Immature natural killer cell (primary cell): ENCODE measurements at regions not wholly inside any gene's neighbourhood (a gene's known extent, or its start where the extent isn't known, plus 50 kb on each side); places are given as distances from the start of the nearest gene placed in this dataset.

Source experiments
- DNase-seq, 3 donors: peaks; one replicate each; pipeline ENCODE4 v3.0.0; 2022; ENCODE audit warnings: mixed read lengths in 1 of 3
- H3K27ac Mint-ChIP-seq, 6 donors: one replicate each; pipeline ENCODE4 v1.8.0; 2020; ENCODE audit warnings: mixed read lengths in 6 of 6, mild to moderate bottlenecking in 5 of 6, inconsistent platforms in 4 of 6, moderate library complexity in 3 of 6
- H3K27me3 Mint-ChIP-seq, 3 donors: one replicate each; pipeline ENCODE4 v1.8.0; 2020 to 2021; ENCODE audit warnings: low read depth in 3 of 3, mild to moderate bottlenecking in 3 of 3, mixed read lengths in 3 of 3, moderate library complexity in 3 of 3, inconsistent platforms in 1 of 3
- H3K36me3 Mint-ChIP-seq, 3 donors: one replicate each; pipeline ENCODE4 v1.8.0; 2020; ENCODE audit warnings: mixed read lengths in 3 of 3, inconsistent platforms in 2 of 3, mild to moderate bottlenecking in 2 of 3
- H3K4me1 Mint-ChIP-seq, 2 donors: one replicate each; pipeline ENCODE4 v1.8.0; 2020; ENCODE audit warnings: inconsistent platforms in 2 of 2, mild to moderate bottlenecking in 2 of 2, mixed read lengths in 2 of 2, moderate library complexity in 1 of 2
- H3K4me3 Mint-ChIP-seq, 5 donors: one replicate each; pipeline ENCODE4 v1.8.0; 2020; ENCODE audit warnings: mild to moderate bottlenecking in 5 of 5, mixed read lengths in 5 of 5, inconsistent platforms in 3 of 5, moderate library complexity in 3 of 5
- H3K9me3 Mint-ChIP-seq, 6 donors: one replicate each; pipeline ENCODE4 v1.8.0; 2020; ENCODE audit warnings: mild to moderate bottlenecking in 6 of 6, mixed read lengths in 6 of 6, inconsistent platforms in 4 of 6, moderate library complexity in 3 of 6

DNA sequence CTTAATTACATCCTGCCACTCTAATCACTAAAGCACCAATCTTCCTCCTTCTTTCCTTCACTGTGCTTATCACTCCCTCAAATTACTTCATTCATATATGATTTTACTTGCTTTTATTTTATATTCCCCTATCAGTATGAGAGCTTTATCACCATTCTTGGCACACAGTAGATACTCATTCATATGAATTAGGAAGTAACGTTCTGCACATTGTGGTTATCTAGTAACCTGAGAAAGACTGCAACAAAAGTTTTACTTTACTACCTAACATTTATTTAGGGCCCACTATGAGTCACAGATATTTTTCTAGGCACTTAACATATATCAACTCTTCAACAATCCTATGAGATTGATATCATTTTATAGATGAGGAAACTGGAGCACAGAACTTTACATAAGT lies 1559.9 kb upstream of the TENM4 start:
- H3K4me3 Mint-ChIP-seq: no peak overlapping the region

DNA sequence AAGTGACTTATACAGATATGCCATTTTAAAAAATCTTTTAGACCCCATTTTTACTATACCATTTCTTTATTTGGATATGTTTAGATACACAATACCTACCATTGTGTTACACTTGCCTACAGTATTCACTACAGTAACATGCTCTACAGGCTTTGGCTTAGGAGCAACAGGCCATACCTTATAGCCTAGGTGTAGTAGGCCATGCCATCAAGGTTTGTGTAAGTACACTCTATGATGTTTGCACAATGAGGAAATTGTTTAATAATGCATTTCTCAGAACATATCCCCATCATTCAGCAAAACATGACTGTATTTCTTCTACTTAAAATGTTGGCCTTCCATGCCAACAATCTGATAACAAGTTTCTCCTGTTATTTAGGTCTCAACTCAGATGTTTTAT lies 1559.5 kb upstream of the TENM4 start:
- Mint-ChIP-seq H3K36me3 (no peaks in the 10 kb centered on the region), H3K4me3 (no peak overlapping the region), H3K27me3 (peaks cover 0 to 2% (median 0%) of the 10 kb centered on the region in 3 donors), H3K27ac (no peak overlapping the region), H3K4me1 (no peaks in the 10 kb centered on the region), H3K9me3 (peaks cover 6 to 27% (median 15%) of the 10 kb centered on the region in 6 donors)
- no peak for DNase-seq

More for the DNA sequence above, 1559.9 kb upstream of the TENM4 start:
- Mint-ChIP-seq H3K27me3 (peaks cover 0 to 2% (median 0%) of the 10 kb centered on the region in 3 donors), H3K9me3 (peaks cover 6 to 27% (median 13%) of the 10 kb centered on the region in 6 donors), H3K36me3 (no peaks in the 10 kb centered on the region), H3K4me1 (no peaks in the 10 kb centered on the region), H3K27ac (no peak overlapping the region)
- DNase-seq: no peak

DNA sequence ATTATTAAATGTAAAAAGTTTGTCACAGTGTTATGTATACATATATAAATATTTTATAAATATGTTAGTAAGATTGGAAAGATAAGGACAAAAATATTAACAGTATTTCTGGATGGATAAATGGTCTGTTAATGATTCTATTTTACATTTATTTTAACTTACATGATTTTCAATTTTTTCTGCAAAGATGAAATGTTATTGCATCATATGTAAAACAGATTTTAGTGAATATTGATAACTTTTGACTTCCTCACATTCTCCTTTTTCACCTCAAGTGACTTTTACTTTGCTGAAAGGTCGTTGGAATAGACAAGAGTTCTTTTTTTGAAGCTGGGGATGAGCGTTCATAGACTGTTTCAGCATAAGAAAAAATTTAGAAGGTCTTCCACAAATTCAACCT lies 1554.7 kb upstream of the TENM4 start:
- no peak for DNase-seq
- no peaks in the 10 kb centered on the region for H3K4me1 Mint-ChIP-seq
- H3K27ac Mint-ChIP-seq: no peak overlapping the region
- no peaks in the 10 kb centered on the region for H3K36me3 Mint-ChIP-seq
- H3K9me3 Mint-ChIP-seq: peaks cover 5 to 45% (median 20%) of the 10 kb centered on the region in 6 donors
- no peak overlapping the region for H3K4me3 Mint-ChIP-seq
- peaks cover 0 to 3% (median 0%) of the 10 kb centered on the region in 3 donors for H3K27me3 Mint-ChIP-seq

DNA sequence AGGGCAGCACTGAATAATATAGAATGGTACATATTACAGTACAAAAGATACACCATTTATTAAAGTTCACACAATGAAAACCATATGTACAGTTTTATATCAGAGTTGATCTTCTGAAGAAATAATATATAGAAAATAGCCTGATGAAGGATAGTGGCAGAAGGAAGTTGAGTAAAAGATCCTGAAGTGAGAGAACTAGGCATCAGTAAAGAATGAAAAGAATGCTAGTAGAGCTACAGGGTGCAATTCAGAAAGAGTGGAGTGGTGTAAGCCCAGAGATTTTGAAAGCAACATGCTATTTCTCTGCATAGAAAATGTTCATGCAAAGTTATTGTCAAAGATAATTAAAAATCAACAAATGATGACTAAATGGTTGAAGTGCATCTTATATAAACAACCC lies 1552.7 kb upstream of the TENM4 start:
- Mint-ChIP-seq H3K27me3 (peaks cover 0 to 3% (median 0%) of the 10 kb centered on the region in 3 donors), H3K9me3 (peaks cover 13 to 51% (median 22%) of the 10 kb centered on the region in 6 donors), H3K4me1 (no peaks in the 10 kb centered on the region), H3K4me3 (no peak overlapping the region), H3K36me3 (peaks cover 0 to 3% (median 0%) of the 10 kb centered on the region in 3 donors), H3K27ac (no peak overlapping the region)
- no peak for DNase-seq

DNA sequence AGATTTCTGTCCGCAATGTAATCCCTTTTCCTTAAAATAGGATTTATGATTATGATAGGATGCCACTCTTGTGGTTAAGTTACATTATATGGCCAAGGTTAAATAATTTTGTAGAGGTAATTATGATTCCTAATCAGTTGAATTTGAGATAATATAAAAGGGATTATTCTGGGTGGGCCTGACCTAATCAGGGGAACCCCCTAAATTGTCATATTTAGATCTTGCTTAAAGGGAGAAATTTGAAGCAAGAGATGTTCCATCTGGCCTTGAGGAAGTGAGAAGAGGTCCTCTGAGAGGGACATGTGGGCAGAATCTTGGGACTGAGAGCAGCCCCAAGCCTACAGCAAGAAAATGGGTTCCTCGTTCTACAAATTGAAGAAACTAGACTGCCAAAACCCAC lies 1550.1 kb upstream of the TENM4 start:
- Mint-ChIP-seq H3K27me3 (peaks cover 0 to 2% (median 0%) of the 10 kb centered on the region in 3 donors), H3K27ac (no peak overlapping the region), H3K9me3 (peaks cover 8 to 60% (median 18%) of the 10 kb centered on the region in 6 donors), H3K4me3 (no peak overlapping the region), H3K4me1 (no peaks in the 10 kb centered on the region), H3K36me3 (peaks cover 0 to 3% (median 0%) of the 10 kb centered on the region in 3 donors)
- DNase-seq: no peak

DNA sequence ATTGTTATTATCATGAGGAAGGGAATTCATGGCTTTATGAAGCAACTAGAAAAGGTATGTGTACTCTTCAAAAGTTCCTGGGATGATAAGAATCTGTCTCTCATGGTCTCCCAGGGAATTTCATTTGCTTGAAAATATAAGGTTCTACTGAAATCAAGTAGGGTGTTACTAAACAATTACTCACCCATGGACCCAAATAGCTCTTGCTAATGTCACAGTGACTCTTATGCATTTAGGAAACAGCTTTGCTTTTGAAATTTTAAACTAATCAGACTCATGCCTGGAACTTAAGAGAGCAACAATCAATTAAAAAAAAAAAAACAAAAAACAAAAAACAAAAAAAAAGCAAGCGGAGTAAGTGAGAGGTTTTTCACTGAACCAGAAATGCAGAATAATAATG lies 1546.3 kb upstream of the TENM4 start:
- DNase-seq: no peak
- no peak overlapping the region for H3K27ac Mint-ChIP-seq

DNA sequence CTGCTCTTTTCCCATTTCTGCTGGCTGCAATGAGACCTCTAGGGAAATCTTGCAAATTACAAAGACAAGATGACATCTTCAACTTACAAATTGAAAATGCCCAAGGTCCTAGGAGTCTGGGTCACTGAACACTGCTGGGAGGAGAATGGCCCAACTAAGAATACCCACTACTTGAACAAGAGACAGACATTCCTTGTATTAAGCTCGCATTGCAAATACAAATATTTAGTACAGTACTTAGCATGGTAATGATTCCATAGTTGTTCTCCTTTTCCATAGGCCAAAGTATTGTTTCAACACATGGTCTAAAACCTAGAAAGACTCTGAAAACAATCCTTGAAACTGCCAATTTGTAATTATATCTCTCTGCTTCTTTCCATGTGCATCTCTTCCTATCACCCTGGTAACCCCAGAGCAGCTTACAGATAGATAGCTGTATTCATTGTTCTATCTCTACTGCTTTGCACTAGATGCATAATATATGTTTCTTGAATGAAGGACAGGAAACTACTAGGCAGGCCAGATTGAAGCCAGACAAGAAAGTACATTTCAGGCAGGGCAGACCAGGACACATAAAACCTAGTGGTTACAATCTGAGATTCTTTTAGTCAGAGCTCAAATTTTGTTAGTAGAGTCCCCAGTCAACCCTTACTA lies 1545.7 kb upstream of the TENM4 start:
- H3K27ac Mint-ChIP-seq: no peak overlapping the region
- no peak for DNase-seq
- H3K9me3 Mint-ChIP-seq: peaks cover 12 to 66% (median 27%) of the 10 kb centered on the region in 6 donors
- H3K4me1 Mint-ChIP-seq: no peaks in the 10 kb centered on the region
- peaks cover 0 to 7% (median 0%) of the 10 kb centered on the region in 3 donors for H3K27me3 Mint-ChIP-seq
- peaks cover 0 to 3% (median 0%) of the 10 kb centered on the region in 3 donors for H3K36me3 Mint-ChIP-seq
- H3K4me3 Mint-ChIP-seq: no peak overlapping the region

More for the DNA sequence above, 1546.3 kb upstream of the TENM4 start:
- no peak overlapping the region for H3K4me3 Mint-ChIP-seq
- peaks cover 0 to 3% (median 0%) of the 10 kb centered on the region in 3 donors for H3K36me3 Mint-ChIP-seq
- peaks cover 0 to 7% (median under 1%) of the 10 kb centered on the region in 3 donors for H3K27me3 Mint-ChIP-seq
- H3K9me3 Mint-ChIP-seq: peaks cover 11 to 68% (median 25%) of the 10 kb centered on the region in 6 donors
- no peaks in the 10 kb centered on the region for H3K4me1 Mint-ChIP-seq

DNA sequence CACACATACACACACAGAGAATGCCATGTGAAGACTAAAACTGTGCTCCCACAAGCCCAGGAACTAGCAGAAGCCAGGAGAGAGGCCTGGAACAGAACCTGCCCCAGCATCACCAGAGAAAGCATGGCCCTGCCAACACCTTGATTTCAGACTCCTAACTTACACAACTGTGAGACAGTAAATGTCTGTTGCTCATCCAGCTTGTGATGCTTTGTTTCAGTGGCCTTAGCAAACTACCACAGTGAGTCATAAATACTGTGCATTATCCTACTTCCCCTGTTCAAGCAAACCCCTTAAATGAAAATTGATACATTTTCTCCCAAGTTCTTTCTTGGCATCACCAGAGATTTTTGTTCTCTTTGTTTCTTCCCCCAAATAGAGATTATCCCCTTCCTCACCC lies 1539.4 kb upstream of the TENM4 start:
- H3K36me3 Mint-ChIP-seq: no peaks in the 10 kb centered on the region
- no peak overlapping the region for H3K27ac Mint-ChIP-seq
- no peak overlapping the region for H3K4me3 Mint-ChIP-seq
- H3K27me3 Mint-ChIP-seq: peaks cover 0 to 7% (median 0%) of the 10 kb centered on the region in 3 donors
- H3K9me3 Mint-ChIP-seq: peaks cover 6 to 61% (median 23%) of the 10 kb centered on the region in 6 donors
- H3K4me1 Mint-ChIP-seq: no peaks in the 10 kb centered on the region
- no peak for DNase-seq

DNA sequence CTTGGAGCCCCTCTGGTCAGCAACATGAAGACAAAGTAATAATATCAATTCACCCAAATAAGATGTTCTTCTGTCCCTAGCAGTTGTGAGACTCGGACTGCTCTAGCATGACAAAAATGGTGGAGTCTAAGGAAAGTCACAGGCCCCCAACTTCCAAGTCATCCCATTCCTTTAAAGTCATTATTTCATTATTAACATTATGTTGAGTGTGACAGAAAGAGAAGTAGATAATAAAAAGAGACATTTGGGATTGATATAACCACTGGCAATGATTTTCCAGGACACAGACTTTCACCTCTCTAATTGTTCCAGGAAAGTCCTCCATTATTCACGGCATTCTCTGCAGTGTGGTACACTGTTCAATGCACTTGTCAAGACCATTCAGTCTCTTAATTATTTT lies 1533.0 kb upstream of the TENM4 start:
- Mint-ChIP-seq H3K4me3 (no peak overlapping the region), H3K27ac (no peak overlapping the region), H3K9me3 (peaks cover 4 to 46% (median 16%) of the 10 kb centered on the region in 6 donors), H3K27me3 (no peaks in the 10 kb centered on the region), H3K36me3 (no peaks in the 10 kb centered on the region), H3K4me1 (no peaks in the 10 kb centered on the region)
- no peak for DNase-seq

DNA sequence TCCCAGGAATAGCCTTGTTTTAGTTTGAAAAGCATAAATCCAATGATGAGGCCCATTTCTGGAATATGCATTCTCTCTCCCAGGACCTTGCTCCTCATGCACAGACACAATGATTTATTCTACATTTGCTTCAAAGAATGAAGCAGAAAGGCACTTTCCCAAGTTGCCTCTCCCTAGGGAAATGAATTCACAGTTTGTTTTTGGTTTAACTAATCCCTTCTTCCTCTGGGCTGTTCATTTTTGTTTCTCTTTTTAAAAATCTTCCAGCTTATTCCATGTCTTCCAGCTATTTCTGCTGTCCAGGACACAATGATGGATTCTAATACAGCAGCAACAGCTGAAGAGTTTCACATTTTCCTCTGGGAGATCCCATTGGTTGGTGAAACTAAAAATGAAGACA lies 1529.2 kb upstream of the TENM4 start:
- H3K27ac Mint-ChIP-seq: no peak overlapping the region

DNA sequence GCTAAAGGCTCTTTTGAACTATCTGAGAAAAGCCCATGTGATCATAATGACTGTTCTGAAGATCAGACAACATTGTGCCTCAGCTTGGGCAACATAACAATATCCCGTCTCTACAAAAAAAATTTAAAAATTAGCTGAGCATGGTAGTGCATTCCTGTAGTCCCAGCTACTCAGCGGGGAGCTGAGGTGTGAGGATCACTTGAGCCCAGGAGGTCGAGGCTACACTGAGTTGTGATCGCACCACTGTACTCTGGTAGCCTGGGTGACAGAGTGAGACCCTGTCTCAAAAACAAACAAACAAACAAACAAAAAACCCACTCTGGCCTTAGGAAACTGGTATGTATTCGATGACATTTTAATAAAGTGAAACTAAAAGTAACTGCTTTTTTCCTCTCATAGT lies 1526.8 kb upstream of the TENM4 start:
- Mint-ChIP-seq H3K27ac (no peak overlapping the region), H3K4me1 (no peaks in the 10 kb centered on the region), H3K4me3 (no peak overlapping the region), H3K9me3 (peaks cover 16 to 58% (median 35%) of the 10 kb centered on the region in 6 donors), H3K27me3 (no peaks in the 10 kb centered on the region), H3K36me3 (peaks cover 0 to 4% (median 4%) of the 10 kb centered on the region in 3 donors)
- DNase-seq: no peak

More for the DNA sequence above, 1529.2 kb upstream of the TENM4 start:
- Mint-ChIP-seq H3K27me3 (no peaks in the 10 kb centered on the region), H3K9me3 (peaks cover 6 to 38% (median 25%) of the 10 kb centered on the region in 6 donors), H3K36me3 (no peaks in the 10 kb centered on the region), H3K4me1 (no peaks in the 10 kb centered on the region), H3K4me3 (no peak overlapping the region)
- DNase-seq: no peak

DNA sequence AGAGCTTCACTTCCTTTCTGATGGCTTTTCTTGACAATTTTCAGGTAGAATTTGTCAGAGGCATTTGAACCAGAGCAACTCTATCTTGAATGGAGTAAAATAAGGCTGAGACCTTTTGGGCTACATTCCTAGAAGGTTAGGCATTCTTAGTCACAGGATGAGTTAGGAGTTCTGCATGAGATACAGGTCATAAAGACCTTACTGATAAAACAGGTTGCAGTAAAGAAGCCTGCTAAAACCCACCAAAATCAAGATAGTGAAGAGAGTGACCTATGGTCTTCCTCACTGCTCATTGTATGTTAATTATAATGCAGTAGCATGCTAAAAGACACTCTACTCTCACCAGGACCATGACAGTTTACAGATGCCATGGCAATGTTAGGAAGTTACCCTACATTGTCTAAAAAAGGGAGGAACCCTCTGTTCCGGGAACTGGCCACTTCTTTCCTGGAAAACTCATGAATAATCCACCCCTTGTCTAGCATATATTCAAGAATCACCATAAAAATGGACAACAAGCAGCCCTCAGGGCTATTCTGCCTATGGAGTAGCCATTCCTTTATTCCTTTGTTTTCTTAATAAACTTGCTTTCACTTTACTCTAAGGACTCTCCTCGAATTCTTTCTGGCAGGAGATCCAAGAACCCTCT lies 1519.7 kb upstream of the TENM4 start:
- Mint-ChIP-seq H3K27me3 (no peaks in the 10 kb centered on the region), H3K4me1 (no peaks in the 10 kb centered on the region), H3K4me3 (no peak overlapping the region), H3K27ac (no peak overlapping the region), H3K9me3 (peaks cover 22 to 64% (median 34%) of the 10 kb centered on the region in 6 donors), H3K36me3 (peaks cover 0 to 4% (median 4%) of the 10 kb centered on the region in 3 donors)
- no peak for DNase-seq

DNA sequence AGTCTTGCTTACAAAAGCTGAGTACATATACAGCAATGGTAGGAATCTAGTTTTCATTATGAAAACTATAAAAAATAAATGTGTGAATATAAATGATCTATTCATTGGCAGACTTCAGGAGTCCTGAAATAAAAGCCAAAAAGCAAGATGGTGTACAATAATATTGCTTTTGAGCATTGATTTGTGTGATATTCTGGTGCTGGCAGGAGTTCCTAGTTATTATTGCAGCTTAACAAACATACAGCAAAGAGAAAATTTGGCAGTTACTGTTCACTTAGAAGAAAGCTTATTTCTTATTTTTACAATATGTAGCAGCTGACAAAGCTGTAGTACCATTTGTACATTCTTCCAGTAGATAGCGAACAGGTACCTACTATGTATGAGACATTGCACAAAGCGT lies 1518.9 kb upstream of the TENM4 start:
- Mint-ChIP-seq H3K36me3 (peaks cover 0 to 2% (median 2%) of the 10 kb centered on the region in 3 donors), H3K9me3 (peaks cover 19 to 65% (median 29%) of the 10 kb centered on the region in 6 donors), H3K27ac (no peak overlapping the region), H3K27me3 (no peaks in the 10 kb centered on the region), H3K4me3 (no peak overlapping the region), H3K4me1 (no peaks in the 10 kb centered on the region)
- DNase-seq: no peak

DNA sequence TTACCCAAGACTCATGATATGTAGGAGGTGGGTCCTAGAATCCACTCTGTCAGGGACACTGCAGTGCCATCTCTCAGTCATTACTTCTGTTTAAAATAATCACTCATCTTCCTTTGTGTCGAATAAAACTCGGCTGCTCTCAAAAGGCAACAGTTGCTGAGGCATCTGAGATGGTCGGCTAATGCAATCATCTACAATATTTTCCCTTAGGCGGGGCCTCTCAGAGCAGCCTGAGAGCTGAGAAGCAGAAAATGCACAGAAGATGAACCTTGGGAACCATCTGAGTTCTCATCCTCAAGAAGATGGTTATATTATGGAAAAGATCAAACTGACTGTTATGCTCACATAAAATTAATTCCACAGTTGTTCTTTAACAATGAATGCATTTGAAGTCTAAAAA lies 1518.2 kb upstream of the TENM4 start:
- peaks cover 14 to 66% (median 24%) of the 10 kb centered on the region in 6 donors for H3K9me3 Mint-ChIP-seq
- H3K36me3 Mint-ChIP-seq: no peaks in the 10 kb centered on the region
- no peak overlapping the region for H3K27ac Mint-ChIP-seq
- DNase-seq: no peak
- H3K27me3 Mint-ChIP-seq: no peaks in the 10 kb centered on the region
- no peaks in the 10 kb centered on the region for H3K4me1 Mint-ChIP-seq
- H3K4me3 Mint-ChIP-seq: no peak overlapping the region
